ENCODE measurements at regions not wholly inside any gene's neighbourhood (a gene's known extent, or its start where the extent isn't known, plus 50 kb on each side); places are given as distances from the start of the nearest gene placed in this dataset.

DNA sequence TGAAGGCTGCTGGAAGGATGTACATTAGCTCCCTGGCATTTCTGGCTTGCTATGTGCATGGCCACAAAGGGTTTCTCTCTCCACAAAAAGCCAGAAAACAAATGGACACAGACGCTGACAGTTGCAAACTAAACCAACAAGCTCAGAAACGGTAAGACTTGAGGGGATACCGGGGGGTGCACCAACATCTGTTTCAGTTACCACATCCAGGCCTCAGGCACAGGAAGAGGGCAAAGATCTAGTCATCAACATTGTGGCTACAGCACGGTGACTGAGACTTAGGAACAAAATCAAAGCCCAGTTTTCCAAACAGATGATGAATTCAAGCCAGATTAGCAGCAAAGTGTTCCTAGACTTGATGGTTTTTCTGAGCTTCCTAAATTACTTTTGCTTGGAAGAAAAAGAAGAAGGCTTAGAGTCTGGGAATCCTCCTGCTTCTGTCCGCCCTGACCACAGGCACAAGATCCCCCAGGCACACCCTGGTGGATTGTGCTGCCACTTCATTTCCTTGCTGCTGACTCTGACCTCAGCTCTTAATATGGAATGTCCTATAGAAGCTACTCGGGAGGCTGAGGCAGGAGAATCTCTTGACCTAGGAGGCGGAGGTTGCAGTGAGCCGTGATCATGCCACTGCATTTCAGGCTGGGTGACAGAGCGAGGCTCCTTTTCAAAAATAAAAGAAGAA is 54.2 kb upstream of the ADGRF1 start:
- TF ChIP-seq, protein P1, sequence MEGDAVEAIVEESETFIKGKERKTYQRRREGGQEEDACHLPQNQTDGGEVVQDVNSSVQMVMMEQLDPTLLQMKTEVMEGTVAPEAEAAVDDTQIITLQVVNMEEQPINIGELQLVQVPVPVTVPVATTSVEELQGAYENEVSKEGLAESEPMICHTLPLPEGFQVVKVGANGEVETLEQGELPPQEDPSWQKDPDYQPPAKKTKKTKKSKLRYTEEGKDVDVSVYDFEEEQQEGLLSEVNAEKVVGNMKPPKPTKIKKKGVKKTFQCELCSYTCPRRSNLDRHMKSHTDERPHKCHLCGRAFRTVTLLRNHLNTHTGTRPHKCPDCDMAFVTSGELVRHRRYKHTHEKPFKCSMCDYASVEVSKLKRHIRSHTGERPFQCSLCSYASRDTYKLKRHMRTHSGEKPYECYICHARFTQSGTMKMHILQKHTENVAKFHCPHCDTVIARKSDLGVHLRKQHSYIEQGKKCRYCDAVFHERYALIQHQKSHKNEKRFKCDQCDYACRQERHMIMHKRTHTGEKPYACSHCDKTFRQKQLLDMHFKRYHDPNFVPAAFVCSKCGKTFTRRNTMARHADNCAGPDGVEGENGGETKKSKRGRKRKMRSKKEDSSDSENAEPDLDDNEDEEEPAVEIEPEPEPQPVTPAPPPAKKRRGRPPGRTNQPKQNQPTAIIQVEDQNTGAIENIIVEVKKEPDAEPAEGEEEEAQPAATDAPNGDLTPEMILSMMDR (IDR thresholded peaks at IDR 0.05; ENCODE audit: low read depth, low read length), result no peak
- H3K4me3 ChIP-seq (ENCODE audit: low read depth, low read length), result no peak overlapping the region

DNA sequence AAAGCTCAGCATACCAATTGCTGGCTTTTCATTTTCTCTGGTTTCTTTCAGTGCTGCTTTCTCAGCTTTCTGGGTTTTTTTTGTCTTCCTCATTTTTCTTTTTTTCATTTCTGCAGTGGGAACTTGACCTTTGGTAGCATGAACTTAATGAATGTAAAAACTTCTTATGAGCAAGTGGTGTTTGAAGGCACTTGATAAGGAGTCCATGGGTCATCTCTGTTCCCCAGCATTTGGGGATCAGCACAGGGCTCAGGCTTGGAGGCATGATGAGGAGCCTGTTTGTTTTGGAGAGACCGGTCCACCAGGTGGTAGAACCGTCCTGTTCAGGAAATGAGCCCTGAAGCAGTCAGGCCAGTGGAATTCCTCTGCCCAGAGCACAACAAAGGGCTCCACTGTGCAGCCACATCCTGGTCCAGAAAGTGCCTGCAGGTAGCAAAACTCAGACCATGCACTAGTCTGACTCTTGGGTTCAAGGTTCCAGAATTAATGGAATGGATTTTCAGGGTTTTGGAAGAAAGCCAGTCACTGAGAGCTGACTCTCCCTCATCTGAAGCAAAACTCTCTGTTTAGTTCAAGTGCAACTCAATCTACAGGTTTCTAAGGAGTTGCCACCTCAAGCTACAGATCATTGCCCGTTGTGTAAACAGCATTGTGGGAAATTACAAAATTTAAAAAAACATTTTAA is 52.3 kb upstream of the ADGRF1 start:
- TF ChIP-seq, protein P1 (IDR thresholded peaks at IDR 0.05; ENCODE audit: low read depth, low read length), result no peak
- H3K4me3 ChIP-seq (ENCODE audit: low read depth, low read length), result no peak overlapping the region

GRCh38 chr6:47093169-47093568 is 51.0 kb upstream of the ADGRF1 start:
- no peak overlapping the region for H3K4me3 ChIP-seq (ENCODE audit: low read depth, low read length)
- TF ChIP-seq, protein P1 (IDR thresholded peaks at IDR 0.05; ENCODE audit: low read depth, low read length), result no peak

DNA sequence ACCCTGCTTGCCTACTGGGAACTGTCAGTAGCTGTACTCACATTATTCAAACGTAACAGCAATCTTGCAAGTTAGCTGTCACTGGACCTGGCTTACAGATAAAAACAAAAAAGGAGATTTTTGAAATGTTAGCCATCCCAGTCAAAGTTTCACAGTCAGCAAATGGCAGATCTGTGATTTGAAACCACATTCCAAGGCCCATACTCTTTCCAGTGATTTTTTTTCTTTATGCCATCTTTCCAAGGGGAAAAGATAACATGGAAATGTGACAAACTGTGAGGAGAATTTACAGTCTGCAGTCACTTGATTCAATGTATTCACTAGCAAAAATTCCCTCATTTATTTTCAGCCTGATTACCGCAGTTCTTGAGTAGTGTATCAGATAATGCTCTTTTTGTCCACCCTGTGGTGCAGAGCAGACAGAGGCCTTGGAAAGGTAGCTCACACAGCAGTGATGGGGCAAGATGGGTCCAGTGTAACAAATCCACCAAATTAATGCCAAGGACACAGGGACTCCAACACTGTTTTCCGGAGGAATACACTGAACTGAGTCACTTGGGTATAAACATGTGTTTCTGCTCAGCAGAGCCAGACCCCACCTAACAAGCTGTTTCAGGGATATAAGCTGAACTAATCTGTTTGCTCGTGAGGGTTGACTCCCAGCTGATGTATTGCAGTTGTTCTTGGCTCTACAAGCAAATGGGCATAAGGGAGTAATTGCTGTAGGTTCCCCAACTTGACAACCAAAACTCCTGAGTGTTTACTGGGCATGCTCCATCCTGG is 49.9 kb upstream of the ADGRF1 start:
- H3K4me3 ChIP-seq (ENCODE audit: low read depth, low read length), result no peak overlapping the region
- TF ChIP-seq, protein P1 (IDR thresholded peaks at IDR 0.05; ENCODE audit: low read depth, low read length), result no peak
